ENCODE measurements at regions not wholly inside any gene's neighbourhood (a gene's known extent, or its start where the extent isn't known, plus 50 kb on each side); places are given as distances from the start of the nearest gene placed in this dataset.

DNA sequence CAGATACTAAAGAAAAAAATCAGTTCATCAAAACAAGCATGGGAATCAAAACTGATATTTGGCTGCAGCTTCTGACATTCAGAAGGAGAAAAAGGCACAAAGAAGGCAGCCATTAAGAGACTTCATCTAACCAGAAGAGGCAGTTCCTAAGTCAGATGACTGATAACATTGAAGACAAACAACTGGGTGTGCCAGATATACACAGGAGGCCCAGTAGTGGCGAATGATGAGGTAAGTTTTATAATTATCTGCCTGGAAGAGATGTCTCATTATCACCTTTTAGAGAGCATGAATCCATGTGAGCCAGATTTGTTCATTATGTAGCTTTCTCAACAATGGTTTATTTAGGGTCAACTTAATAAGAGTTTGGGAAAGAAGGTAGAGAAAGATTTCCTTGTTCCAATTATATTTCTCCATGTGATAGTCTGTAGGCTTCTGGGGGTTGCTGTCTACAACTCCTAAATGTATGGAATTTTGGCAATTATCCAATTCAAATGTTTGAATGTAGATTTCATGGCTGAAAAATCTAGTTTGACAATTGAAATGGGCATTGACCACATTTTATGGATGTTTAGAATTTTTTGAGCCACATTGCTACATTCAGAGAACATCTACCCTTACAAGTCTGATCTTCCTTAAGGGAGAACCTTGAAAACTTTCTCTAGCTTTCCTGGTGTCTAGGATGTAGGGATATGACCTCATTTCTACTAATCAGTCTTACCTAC is 50.4 kb upstream of the RASGRF1 start:
- TF ChIP-seq EZH2 (IDR thresholded peaks at IDR 0.05; ENCODE audit: low read depth, unreplicated experiment) (no peak), CREB1 (CRISPR knock-in tag; IDR thresholded peaks at IDR 0.05; ENCODE audit: low read depth) (no peak)
